Loucy (cell line): ENCODE measurements at regions not wholly inside any gene's neighbourhood (a gene's known extent, or its start where the extent isn't known, plus 50 kb on each side); places are given as distances from the start of the nearest gene placed in this dataset.

Experiments
- H2AFZ ChIP-seq: fragments of 200-600 bp; sonication (generic); 2 replicates; pipeline ENCODE4 v1.6.0; 2016; ENCODE audit warnings: antibody characterized with exemption, mild to moderate bottlenecking, low read length, moderate library complexity
- H3F3A ChIP-seq: fragments of 200-600 bp; 2 replicates; pipeline ENCODE4 v1.6.0; 2016; ENCODE audit warnings: antibody characterized with exemption, low read depth, mild to moderate bottlenecking
- H3K27me3 ChIP-seq: fragments of 200-600 bp; sonication (generic); 2 replicates; pipeline ENCODE4 v1.6.1; 2014; ENCODE audit warnings: low read length, mild to moderate bottlenecking; ENCODE audit not compliant: insufficient read depth, poor library complexity, severe bottlenecking
- H3K36me3 ChIP-seq: fragments of 200-600 bp; sonication (generic); 2 replicates; pipeline ENCODE4 v1.6.1; 2016; ENCODE audit warnings: low read length; ENCODE audit not compliant: insufficient read depth
- H3K4me1 ChIP-seq: fragments of 200-600 bp; sonication (generic); 2 replicates; pipeline ENCODE4 v1.5.1; 2014; ENCODE audit warnings: low read length, mild to moderate bottlenecking; ENCODE audit not compliant: insufficient read depth, poor library complexity, severe bottlenecking
- H3K4me2 ChIP-seq: fragments of 200-600 bp; sonication (generic); 2 replicates; pipeline ENCODE4 v1.6.0; 2014; ENCODE audit warnings: antibody characterized with exemption, low read length, low read depth, mild to moderate bottlenecking; ENCODE audit not compliant: poor library complexity, severe bottlenecking
- H3K4me3 ChIP-seq: fragments of 200-600 bp; sonication (generic); 2 replicates; pipeline ENCODE4 v1.5.1; 2014; ENCODE audit warnings: low read length, mild to moderate bottlenecking, mixed read lengths; ENCODE audit not compliant: poor library complexity, severe bottlenecking
- H3K79me2 ChIP-seq: fragments of 200-600 bp; sonication (generic); 2 replicates; pipeline ENCODE4 v1.6.1; 2014; ENCODE audit warnings: low read length; ENCODE audit not compliant: insufficient read depth
- H3K9ac ChIP-seq: fragments of 200-600 bp; sonication (generic); 2 replicates; pipeline ENCODE4 v1.6.0; 2014; ENCODE audit warnings: mild to moderate bottlenecking, low read depth, low read length, moderate library complexity; ENCODE audit not compliant: poor library complexity, severe bottlenecking
- H3K9me2 ChIP-seq: fragments of 200-600 bp; sonication (generic); replicated peaks from 2 replicates; pipeline ENCODE4 v1.6.1; 2016; ENCODE audit warnings: low read depth, low read length, mixed read lengths
- H3K9me3 ChIP-seq: fragments of 200-600 bp; sonication (generic); 2 replicates; pipeline ENCODE4 v1.6.1; 2014; ENCODE audit warnings: mild to moderate bottlenecking, antibody characterized with exemption, low read length, low read depth; ENCODE audit not compliant: insufficient read depth
- H4K20me1 ChIP-seq: fragments of 200-600 bp; sonication (generic); 2 replicates; pipeline ENCODE4 v1.6.0; 2014; ENCODE audit warnings: antibody characterized with exemption, low read length, mild to moderate bottlenecking; ENCODE audit not compliant: insufficient read depth, poor library complexity, severe bottlenecking
- CTCF ChIP-seq: fragments of 200-600 bp; sonication (generic); conservative IDR thresholded peaks from 2 replicates; pipeline ENCODE4 v1.5.1; 2014; ENCODE audit warnings: mild to moderate bottlenecking, antibody characterized with exemption, low read length
- EZH2phosphoT487 ChIP-seq: fragments of 200-600 bp; IDR thresholded peaks from 2 replicates; pipeline ENCODE4 v1.6.1; 2018; ENCODE audit warnings: antibody characterized with exemption, mild to moderate bottlenecking, moderate library complexity, borderline replicate concordance

- no peaks in the 10 kb centered on the region for H3K9me2 ChIP-seq
- H3K9ac ChIP-seq = no peak overlapping the region
- H4K20me1 ChIP-seq = no peaks in the 10 kb centered on the region
- no peaks in the 10 kb centered on the region for H3K27me3 ChIP-seq
- no peak overlapping the region for H2AFZ ChIP-seq
- H3K4me1 ChIP-seq = no peaks in the 10 kb centered on the region
- H3K9me3 ChIP-seq = no peaks in the 10 kb centered on the region
- H3F3A ChIP-seq = no peaks in the 10 kb centered on the region
- H3K36me3 ChIP-seq = no peaks in the 10 kb centered on the region
- H3K4me3 ChIP-seq = no peak overlapping the region
- no peak overlapping the region for H3K4me2 ChIP-seq
- no peaks in the 10 kb centered on the region for H3K79me2 ChIP-seq
- TF ChIP-seq EZH2phosphoT487 (no peak), CTCF (no peak)
Observed at GRCh38 chr10:25849988-25850387, 84.0 kb upstream of the MYO3A start.

- Histone ChIP-seq H3K36me3 (no peaks in the 10 kb centered on the region), H4K20me1 (no peaks in the 10 kb centered on the region), H3K27me3 (no peaks in the 10 kb centered on the region), H2AFZ (no peak overlapping the region), H3K4me1 (no peaks in the 10 kb centered on the region), H3K9me2 (no peaks in the 10 kb centered on the region), H3K9me3 (no peaks in the 10 kb centered on the region), H3K4me3 (no peak overlapping the region), H3K9ac (no peak overlapping the region), H3F3A (no peaks in the 10 kb centered on the region), H3K4me2 (no peak overlapping the region), H3K79me2 (no peaks in the 10 kb centered on the region)
- TF ChIP-seq CTCF = no peak
- TF ChIP-seq EZH2phosphoT487 = no peak
Observed at GRCh38 chr10:25851548-25851947, 82.5 kb upstream of the MYO3A start.

- Histone ChIP-seq H2AFZ (no peak overlapping the region), H3K4me2 (no peak overlapping the region), H3K9me2 (no peaks in the 10 kb centered on the region), H3K4me1 (no peaks in the 10 kb centered on the region), H3F3A (no peaks in the 10 kb centered on the region), H3K79me2 (no peaks in the 10 kb centered on the region), H3K9me3 (no peaks in the 10 kb centered on the region), H3K9ac (no peak overlapping the region), H3K36me3 (no peaks in the 10 kb centered on the region), H3K4me3 (no peak overlapping the region), H4K20me1 (no peaks in the 10 kb centered on the region), H3K27me3 (no peaks in the 10 kb centered on the region)
- TF ChIP-seq CTCF (no peak), EZH2phosphoT487 (no peak)
Observed at GRCh38 chr10:25852364-25852941, 81.6 kb upstream of the MYO3A start.
